ENCODE measurements at regions not wholly inside any gene's neighbourhood (a gene's known extent, or its start where the extent isn't known, plus 50 kb on each side); places are given as distances from the start of the nearest gene placed in this dataset.

DNA sequence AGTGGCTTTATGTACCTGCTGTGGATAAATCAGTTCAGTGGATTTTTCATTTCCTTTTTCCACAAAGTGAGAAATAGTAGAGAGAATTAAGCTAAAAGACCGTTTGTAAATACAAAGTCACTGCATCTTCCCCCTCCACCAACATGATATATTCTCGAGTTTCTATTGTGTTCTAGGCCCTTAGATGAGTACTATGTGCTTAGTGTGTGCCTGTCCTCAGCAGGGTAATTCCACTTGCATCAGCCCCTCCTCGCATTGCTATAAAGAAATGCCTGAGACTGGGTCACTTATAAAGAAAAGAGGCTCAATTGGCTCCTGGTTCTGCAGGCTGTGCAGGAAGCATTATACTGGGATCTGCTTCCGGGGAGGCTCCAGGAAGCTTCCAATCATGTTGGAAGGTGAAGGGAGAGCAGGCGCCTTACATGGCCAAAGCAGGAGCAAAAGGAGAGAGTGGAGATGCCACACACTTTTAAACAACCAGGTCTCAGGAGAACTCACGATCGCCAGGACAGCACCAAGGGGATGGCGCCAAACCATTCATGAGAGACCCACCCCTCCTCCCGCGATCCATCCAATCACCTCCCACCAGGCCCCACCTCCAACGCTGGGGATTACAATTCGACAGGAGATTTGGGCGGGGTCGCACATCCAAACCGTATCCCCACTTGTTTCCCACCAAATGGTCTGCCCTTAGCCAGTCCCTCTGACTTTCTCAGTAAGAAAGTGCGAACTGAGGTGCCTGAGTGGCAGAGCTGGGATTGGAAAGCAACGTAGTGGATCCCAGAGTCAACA is 102.3 kb upstream of the ABCC4 start:
- TF ChIP-seq, protein P1, sequence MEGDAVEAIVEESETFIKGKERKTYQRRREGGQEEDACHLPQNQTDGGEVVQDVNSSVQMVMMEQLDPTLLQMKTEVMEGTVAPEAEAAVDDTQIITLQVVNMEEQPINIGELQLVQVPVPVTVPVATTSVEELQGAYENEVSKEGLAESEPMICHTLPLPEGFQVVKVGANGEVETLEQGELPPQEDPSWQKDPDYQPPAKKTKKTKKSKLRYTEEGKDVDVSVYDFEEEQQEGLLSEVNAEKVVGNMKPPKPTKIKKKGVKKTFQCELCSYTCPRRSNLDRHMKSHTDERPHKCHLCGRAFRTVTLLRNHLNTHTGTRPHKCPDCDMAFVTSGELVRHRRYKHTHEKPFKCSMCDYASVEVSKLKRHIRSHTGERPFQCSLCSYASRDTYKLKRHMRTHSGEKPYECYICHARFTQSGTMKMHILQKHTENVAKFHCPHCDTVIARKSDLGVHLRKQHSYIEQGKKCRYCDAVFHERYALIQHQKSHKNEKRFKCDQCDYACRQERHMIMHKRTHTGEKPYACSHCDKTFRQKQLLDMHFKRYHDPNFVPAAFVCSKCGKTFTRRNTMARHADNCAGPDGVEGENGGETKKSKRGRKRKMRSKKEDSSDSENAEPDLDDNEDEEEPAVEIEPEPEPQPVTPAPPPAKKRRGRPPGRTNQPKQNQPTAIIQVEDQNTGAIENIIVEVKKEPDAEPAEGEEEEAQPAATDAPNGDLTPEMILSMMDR (conservative IDR thresholded peaks at IDR 0.05; ENCODE audit: low read length) = no peak
- no peak for TF ChIP-seq EZH2phosphoT487 (IDR thresholded peaks at IDR 0.05; ENCODE audit: borderline replicate concordance, low read depth, low read length)
